HG03064 (cell line): ENCODE measurements at regions not wholly inside any gene's neighbourhood (a gene's known extent, or its start where the extent isn't known, plus 50 kb on each side); places are given as distances from the start of the nearest gene placed in this dataset.

Experiments
- ATAC-seq: cut with Tn5 transposase; IDR thresholded peaks from one replicate; pipeline ENCODE4 v1.9.1; 2021; ENCODE audit warnings: low read depth; ENCODE audit not compliant: unreplicated experiment

DNA sequence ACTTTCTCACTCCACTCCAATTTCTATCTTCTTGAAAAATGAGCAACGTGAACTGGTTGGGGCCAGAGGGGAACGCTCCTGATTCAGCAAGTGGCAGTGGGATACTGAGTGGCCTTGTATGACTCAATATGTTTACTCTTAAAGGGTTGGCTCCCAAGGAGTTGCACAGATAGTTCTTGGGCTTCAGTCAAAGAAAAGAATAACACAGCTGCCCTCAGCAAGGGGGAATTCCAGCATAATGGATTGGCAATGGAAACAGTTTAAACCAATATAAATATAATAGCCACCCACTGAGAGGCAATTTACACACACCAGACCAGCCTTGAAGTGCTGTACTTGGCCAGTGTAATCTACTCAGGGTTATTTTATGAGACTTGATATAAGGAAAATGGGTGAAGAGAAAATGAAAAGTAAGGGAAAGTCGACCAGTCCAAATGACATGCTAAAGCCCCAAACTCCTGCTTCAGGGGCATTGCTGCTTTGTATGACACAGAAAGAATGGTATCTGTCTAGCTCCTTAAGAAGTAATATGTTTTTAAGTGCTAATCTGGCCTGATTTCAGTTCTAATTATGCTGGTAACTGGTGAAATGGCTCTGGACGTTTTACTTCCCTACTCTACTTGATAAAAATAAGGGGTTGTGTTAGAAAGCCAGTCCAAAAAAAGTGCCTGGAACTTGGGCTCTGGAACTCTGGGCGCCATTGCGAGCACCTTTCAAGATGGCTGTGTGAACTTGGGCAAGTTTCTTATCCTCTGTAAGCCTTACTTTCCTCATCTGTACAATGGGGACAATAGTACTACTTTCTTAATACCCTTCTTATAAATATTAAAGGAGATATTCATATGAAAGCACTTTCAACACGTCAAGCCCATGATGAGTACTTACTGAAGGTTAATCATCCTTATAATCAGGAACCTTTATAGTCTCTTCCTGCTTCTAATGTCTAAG is 712.9 kb upstream of the MAP3K7 start:
- no peak for ATAC-seq

DNA sequence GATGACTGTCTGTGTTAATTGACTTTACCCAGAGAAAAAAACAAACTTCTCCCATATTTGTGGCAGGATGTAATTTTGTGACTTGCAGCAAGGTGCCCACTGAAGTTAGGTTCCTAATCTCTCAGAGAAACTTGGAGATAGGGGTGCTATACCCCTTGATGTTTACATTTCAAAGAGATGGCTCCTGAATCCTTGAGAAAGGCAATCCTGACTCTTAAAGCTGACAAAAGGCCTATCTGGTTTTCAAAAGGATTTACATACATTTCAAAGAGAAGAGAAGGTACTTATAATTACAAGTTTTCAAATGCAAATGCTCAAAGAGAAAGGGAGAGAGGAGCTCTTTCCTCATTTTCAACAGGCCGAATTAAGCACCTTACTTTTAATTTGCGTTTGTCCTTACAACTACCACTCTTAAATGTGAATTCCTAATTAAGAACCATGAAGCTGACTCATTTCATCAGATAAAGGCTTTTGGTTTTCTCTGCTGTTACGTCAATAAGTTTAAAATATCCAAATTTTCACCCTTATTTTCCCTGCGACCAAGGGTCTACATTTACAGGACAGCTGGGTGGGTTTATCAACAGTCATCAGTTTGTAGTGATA is 711.8 kb upstream of the MAP3K7 start:
- no peak for ATAC-seq

DNA sequence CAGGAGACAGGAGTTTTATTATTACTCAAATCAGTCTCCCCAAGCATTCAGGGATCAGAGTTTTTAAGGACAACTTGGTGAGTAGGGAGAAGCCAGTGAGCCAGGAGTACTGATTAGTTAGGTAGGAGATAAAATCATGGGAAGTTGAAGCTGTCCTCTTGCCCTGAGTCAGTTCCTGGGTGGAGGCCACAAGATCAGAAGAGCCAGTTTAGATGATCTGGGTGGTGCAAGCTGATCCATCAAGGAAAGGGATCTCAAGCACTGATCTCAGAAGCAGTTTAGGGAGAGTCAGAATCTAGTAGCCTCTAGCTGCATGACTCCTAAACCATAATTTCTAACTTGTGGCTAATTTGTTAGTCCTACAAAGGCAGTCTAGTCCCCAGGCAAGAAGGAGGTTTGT is 706.5 kb upstream of the MAP3K7 start:
- no peak for ATAC-seq

DNA sequence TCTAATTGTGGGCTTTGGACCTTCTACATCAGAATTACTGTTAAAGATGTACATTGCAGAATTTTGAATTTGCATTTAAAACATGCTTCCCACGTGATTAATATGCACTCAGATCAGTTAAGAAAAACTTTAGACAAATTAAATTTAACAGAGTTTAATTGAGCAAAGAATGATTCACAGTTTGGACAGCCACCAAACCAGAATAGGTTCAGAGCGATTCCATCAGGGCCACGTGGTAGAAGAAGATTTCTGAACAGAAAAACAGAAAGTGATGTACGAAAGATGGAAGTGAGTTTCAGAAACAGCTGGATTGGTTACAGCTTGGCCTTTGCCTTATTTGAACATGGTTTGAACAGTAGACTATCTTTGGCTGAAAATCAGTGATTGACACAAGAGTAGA is 704.2 kb upstream of the MAP3K7 start:
- ATAC-seq: no peak

GRCh38 chr6:91288741-91289140 is 701.9 kb upstream of the MAP3K7 start:
- no peak for ATAC-seq

DNA sequence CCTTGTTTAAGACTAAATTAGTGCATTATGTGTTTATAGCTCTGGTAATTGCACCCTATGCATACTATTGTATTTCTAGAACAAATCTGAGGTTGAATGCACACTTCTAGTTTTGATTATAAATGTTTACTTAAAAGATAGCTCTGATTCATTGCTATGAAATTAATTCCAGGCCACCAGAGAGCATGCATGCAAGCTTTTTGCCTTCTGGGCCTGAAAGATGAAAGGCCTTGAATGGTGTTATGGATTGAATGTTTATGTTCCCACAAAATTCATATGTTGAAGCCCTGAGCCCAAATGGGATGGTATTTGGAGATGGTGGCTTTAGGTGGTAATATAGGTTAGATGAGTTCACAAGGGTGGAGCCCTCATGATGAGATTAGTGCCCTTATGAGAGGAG is 695.0 kb upstream of the MAP3K7 start:
- ATAC-seq: no peak

DNA sequence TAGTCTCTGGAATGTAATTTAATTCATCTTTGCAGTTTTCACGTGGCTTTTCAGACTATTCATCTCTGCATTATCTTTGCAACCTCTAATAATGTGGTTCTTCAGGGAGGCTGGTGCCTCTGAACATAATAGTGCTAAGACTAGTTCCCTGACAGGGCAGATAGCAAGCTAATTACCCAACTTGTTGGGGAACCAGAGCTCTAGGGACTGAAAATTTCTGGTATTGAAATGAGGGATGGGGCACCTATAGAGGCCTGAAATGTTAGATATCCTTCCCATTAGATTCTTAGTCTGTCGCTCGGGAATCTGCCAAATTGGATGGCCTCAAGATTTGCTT is 693.6 kb upstream of the MAP3K7 start:
- no peak for ATAC-seq

DNA sequence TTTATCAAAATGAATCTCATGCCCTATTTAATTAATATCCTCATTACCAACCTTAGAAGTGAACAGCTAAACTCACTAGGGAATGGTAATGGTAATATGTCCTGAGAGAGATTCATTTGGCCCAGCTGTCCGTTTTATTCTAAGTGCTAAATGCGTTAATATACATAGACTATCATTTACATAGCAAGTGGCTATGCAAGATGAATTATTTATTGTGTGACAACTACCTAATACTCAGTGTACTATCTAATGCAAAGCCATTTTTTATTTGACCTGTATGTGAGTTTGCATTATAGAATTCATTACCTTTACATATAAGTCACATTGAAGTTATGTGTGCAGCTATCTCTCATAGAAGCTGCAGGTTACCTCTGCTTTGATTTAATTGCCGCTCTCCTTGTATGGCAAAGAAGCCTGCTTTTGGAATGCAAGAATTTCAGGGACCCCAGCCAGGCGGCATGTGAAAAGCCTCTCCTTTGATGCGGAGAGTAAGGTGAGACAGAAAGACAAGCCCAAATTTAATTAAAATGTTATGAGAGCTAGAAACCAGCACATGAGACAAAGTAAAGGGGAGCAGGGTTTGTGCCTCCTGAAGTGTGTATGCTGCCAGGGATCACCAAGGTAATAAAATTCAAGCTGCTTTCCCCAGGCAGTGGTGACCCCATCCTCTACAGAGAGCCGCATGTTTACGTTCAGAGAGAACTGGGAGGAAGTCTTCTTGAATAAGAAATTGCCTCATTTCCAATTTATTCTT is 693.0 kb upstream of the MAP3K7 start:
- ATAC-seq: no peak

DNA sequence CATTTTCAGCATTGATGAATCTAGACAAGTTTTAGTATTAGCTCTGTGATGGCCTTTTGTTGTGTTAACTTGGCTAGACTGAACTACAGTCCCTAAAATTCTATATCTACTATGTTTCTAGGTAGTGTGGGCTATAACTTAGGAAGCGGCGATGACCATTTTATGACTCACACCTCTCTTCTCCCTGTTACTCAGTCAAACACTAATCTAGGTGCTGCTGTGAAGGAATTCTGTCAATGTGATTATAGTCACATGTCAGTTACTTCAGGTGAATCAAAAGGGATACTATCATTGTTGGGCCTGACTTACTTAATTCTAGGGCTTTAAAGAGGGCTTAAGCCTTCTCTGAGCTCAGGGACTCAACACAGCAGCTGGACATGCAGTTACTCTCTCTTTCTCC is 691.5 kb upstream of the MAP3K7 start:
- no peak for ATAC-seq

- peak; percentile 57 for ATAC-seq
Observed at GRCh38 chr6:91276315-91276714, 689.4 kb upstream of the MAP3K7 start.

DNA sequence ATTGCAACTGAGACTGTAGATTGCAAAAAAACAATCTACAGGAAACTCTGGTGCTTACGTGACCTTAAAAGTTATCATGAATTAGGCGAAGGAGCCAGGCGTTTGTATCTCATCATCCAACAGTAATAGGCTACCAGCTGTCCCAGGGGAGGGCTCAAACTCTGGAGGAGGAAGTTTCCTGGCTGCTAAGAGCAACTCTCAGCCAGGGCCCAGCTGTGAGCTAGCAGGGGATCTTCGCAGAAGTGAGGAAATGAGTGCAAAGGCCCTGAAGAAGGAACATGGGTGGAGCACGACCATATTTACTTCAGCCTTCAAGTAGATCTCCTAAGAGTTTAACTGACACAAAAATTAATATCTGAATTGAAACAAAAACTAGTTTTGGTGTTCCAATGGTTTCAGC is 686.9 kb upstream of the MAP3K7 start:
- ATAC-seq: no peak

- ATAC-seq: no peak
Observed at GRCh38 chr6:91271807-91272206, 684.9 kb upstream of the MAP3K7 start.

- ATAC-seq: no peak
Observed at GRCh38 chr6:91268941-91269340, 682.1 kb upstream of the MAP3K7 start.

DNA sequence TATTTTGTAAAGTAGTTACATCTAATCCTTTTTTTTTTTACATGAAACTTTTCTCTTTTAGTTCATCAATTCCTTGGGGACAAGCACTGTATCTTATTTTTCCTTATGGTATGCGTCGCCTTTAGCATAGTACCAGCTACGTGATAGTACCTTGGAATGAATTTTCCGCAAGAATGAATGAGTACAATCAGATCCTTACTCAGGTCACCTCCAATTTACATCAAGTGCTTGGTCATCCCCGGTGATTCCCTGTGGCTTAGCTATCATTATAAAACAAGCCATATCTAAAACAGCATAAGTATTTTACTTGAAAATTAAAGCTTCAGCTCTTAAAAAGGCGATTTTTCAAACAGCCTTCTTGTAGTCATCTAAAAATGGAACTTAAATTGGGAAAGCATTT is 680.4 kb upstream of the MAP3K7 start:
- ATAC-seq: no peak

DNA sequence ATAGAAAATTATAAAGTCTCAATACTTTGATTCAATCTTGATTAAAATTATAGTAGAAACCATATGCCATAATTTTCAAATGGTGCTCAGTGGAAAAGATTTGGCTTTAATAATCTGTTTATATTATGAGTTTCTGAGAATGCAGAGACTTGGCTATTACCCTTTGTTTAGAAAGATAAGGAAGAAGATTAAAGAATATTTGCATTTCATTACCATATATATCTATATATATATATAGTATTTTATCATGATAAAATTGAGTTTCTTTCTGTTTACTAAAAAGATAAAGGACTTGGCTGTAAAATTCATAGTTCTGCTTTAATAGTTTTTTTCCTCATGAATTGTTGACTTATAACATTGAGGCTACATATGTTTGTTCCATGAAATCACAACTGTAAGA is 679.3 kb upstream of the MAP3K7 start:
- ATAC-seq: no peak

GRCh38 chr6:91243436-91243835 is 656.6 kb upstream of the MAP3K7 start:
- ATAC-seq: no peak

DNA sequence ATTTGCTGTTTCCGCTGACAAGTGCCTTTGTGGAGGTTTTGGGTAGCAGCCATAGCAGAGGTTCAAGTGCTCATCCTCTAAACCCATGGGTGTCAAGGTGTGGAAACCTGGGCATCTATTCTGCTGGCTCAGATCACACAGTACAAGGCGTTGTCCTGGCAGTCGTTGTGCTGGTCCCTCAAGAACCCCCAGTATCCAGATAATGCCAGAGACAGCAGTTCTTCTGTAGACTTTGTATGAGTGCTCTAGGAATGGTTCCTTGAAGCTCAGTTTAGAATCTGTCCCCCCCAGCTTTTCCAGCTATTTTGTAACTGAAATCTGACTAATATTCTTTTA is 655.7 kb upstream of the MAP3K7 start:
- no peak for ATAC-seq

DNA sequence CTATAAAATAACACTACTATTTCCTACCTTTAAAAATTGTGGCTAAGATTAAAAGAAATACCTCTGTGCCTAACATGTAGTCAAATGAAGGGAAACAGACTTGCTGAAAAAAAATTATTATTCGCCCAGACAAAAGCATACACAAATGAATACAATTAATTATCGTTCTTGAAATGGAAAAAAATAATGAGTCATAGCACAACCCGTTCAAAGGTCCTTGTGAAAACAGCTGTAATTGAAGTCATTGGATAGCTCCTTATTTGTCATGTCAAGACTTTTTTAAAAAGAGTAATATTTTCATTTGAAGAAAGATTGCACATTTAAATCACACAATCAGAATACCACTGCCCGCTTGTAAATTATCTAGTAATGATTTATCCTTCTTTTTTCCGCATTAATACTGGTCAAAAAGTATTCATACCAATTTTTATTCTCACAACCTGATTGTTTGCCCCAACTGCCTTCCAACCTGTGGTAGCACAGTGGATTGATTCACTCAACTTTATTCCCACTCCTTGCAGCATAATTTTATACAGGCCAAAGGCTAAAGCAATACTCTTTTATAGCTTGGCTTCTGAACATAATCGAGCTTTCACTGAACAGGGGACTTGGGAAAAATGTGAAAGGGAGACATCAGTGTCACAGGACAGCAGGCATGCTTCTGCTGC is 655.2 kb upstream of the MAP3K7 start:
- ATAC-seq: no peak

DNA sequence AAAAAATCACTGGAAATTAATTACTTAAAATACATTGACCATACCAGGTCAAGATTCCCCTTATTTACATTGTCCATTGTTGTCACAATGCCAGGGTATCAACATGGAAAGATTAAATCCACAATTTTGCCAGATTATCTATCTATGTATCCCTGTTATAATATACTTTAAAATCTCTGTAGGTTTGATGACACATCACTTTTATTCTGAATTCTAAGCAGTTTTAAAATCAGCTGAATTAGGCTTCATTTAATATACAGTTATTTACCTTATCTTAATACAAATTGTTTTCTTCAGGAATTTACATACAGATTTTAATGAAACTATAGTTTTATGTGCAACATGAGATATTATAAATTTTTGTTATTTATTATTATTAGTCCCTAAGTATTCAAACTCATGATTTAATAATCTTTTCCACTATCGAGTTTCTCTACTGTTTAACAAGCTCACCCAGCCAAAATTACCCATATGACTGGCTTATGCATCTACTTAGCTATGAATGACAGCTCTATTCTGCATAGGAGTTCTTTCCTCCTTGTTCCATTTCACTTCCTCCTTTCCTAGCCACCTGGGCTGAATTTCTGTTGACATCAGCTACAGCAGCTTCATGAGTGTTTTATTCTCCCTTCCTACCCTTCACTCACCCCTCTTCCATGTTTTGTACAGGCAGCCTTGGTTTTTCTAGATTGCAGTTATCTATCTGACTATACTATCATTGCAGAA is 654.2 kb upstream of the MAP3K7 start:
- no peak for ATAC-seq

GRCh38 chr6:91221072-91221720 is 634.3 kb upstream of the MAP3K7 start:
- ATAC-seq: no peak
